ENCODE measurements at regions not wholly inside any gene's neighbourhood (a gene's known extent, or its start where the extent isn't known, plus 50 kb on each side); places are given as distances from the start of the nearest gene placed in this dataset.
A peak's percentile ranks its signal among the peaks of the same experiment; 100 is the strongest.

- no peak overlapping the region for H3K4me3 ChIP-seq (ENCODE audit: low read depth, low read length)
- TF ChIP-seq, protein P1, sequence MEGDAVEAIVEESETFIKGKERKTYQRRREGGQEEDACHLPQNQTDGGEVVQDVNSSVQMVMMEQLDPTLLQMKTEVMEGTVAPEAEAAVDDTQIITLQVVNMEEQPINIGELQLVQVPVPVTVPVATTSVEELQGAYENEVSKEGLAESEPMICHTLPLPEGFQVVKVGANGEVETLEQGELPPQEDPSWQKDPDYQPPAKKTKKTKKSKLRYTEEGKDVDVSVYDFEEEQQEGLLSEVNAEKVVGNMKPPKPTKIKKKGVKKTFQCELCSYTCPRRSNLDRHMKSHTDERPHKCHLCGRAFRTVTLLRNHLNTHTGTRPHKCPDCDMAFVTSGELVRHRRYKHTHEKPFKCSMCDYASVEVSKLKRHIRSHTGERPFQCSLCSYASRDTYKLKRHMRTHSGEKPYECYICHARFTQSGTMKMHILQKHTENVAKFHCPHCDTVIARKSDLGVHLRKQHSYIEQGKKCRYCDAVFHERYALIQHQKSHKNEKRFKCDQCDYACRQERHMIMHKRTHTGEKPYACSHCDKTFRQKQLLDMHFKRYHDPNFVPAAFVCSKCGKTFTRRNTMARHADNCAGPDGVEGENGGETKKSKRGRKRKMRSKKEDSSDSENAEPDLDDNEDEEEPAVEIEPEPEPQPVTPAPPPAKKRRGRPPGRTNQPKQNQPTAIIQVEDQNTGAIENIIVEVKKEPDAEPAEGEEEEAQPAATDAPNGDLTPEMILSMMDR (IDR thresholded peaks at IDR 0.05; ENCODE audit: low read depth, low read length) = no peak
These were observed 428.4 kb upstream of the MARCKS start for GRCh38 chr6:113428702-113429101.

DNA sequence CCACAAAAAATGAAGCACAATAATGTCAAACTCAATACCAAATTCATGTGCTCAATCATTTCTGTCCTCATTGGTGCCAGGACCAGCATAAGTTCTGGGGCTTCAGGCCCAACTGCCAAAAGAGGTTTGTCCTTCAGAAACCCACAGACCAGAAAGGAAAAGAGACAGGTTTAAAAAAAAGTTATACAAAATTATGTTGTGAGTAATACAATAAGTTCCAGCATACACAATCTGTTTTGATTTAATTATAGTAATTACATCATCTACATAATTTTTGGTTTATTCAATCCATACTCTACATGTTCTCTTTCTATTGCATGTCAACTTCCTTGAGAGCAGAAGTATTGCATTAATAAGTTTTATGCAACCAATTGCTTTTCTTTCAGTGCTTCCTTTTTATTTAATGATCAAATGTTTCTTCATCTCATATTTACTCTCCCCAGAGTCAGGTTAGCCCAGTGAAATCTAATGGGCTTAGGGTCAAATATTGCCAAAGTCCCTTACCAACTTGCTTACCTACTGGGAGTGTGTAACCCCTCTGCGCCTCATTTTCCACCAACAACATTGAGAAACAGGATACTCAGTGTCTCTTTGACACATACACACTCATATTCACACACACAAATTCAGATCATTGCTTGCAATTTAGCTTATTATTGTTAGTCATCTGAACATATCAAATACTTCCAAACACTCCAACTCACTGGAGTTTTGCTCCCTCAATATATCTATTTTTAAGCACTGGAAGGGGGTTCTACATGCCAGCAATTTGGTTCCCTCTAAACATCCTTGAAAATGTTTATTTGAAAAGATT, 424.4 kb upstream of the MARCKS start:
- no peak overlapping the region for H3K4me3 ChIP-seq (ENCODE audit: low read depth, low read length)
- TF ChIP-seq, protein P1 (IDR thresholded peaks at IDR 0.05; ENCODE audit: low read depth, low read length) = no peak

DNA sequence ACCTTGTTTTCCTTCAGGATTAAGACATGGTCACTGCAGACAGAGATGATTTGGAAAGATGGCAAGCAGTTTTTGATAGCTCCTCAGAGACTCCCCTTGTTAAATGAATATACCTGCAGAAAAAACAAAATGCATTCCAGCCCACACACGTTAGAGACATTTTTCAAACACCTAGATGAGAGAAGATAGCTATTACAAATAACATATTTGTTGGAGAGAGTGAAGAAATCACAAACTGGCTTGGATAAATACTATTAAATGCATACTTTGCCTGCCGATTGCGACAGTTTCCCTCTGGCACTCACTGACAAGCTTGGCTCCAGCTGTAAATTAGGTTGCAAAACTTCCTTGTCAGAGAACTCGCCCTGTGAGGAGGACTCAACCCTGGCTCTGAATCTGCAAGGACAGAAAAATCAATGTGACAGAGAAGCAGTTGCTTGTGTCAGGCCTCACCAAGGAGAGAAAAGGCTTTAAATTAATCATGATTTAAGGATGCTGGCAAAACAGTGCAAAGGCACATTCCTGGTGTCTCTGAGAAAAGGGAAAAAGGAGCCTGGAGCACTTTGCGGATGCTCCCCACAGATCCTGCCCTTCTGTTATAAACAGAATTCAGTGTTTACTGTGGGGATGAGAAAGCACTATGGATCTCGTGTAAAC, 423.7 kb upstream of the MARCKS start:
- peak overlapping the region; percentile 18; the same call in 1 of the 2 replicates for H3K4me3 ChIP-seq (ENCODE audit: low read depth, low read length)
- TF ChIP-seq, protein P1 (IDR thresholded peaks at IDR 0.05; ENCODE audit: low read depth, low read length) = no peak

GRCh38 chr6:113434641-113435040, 422.5 kb upstream of the MARCKS start:
- TF ChIP-seq, protein P1 (IDR thresholded peaks at IDR 0.05; ENCODE audit: low read depth, low read length) = no peak

DNA sequence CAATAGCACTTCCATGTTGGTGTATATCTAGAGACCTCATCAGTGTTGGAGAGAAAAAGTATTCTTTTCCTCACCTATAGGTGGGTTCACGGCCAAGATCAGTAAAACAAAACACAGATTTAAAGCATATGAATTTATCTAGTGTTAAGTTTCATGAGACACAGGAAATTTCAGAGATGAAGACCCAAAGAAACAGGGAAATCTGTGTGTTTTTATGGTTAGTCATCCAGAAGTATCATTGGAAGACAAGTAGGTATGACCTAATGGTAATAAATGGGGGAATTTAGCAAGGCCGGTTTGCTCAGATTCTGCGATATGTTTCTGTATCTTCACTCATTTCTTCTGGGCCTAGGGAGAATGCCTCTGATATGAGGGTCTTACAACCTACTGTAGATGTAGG, 419.6 kb upstream of the MARCKS start:
- TF ChIP-seq, protein P1 (IDR thresholded peaks at IDR 0.05; ENCODE audit: low read depth, low read length) = no peak

More at GRCh38 chr6:113434641-113435040, 422.5 kb upstream of the MARCKS start:
- no peak overlapping the region for H3K4me3 ChIP-seq (ENCODE audit: low read depth, low read length)

DNA sequence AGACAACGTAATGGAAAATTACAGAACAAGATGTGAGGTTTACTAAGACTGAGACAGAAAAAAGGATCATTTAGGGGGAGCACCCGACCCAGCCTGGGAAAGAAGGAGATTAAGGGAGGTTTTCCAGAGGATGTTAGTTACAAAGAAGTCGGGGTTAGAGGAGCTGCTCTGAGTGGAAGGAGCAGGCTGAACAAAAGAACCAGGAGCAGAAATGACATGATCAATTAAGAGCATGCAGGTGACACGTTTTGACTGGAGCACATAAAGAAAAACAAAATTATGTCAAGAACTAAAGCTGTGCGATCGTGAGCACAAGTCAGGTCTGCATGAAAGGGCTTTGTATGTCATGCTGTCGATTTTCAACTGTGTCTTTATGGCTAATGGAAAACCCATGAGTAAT, 417.3 kb upstream of the MARCKS start:
- TF ChIP-seq, protein P1 (IDR thresholded peaks at IDR 0.05; ENCODE audit: low read depth, low read length) = no peak
- H3K4me3 ChIP-seq (ENCODE audit: low read depth, low read length) = no peak overlapping the region

More for the DNA sequence above, 419.6 kb upstream of the MARCKS start:
- H3K4me3 ChIP-seq (ENCODE audit: low read depth, low read length) = no peak overlapping the region

DNA sequence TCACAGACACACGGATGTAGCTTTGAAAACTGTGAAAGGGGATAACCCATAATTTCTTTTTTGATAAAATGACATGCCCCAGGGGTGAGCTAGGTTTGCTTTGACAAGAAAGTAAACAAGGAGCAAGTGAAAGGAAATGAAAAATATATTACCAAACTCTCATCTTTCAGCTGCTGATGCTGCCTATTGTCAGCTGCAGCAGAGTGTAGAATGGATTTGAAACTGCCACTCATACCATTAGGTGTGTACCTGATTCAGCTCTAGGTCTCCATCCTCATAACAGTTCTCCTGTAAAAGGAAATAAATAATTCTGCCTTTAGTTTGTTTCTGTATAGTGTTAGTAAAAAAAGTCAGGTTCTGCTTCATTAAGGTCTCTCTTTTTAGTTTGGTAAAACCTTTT, 415.1 kb upstream of the MARCKS start:
- H3K4me3 ChIP-seq (ENCODE audit: low read depth, low read length) = no peak overlapping the region
- TF ChIP-seq, protein P1 (IDR thresholded peaks at IDR 0.05; ENCODE audit: low read depth, low read length) = no peak
